GM21528 (cell line): ENCODE measurements at regions not wholly inside any gene's neighbourhood (a gene's known extent, or its start where the extent isn't known, plus 50 kb on each side); places are given as distances from the start of the nearest gene placed in this dataset.

ENCODE experiments used
- ATAC-seq: cut with Tn5 transposase; IDR thresholded peaks from one replicate; pipeline ENCODE4 v1.9.1; 2021; ENCODE audit warnings: mild to moderate bottlenecking, moderate library complexity; ENCODE audit not compliant: unreplicated experiment, low FRiP score

DNA sequence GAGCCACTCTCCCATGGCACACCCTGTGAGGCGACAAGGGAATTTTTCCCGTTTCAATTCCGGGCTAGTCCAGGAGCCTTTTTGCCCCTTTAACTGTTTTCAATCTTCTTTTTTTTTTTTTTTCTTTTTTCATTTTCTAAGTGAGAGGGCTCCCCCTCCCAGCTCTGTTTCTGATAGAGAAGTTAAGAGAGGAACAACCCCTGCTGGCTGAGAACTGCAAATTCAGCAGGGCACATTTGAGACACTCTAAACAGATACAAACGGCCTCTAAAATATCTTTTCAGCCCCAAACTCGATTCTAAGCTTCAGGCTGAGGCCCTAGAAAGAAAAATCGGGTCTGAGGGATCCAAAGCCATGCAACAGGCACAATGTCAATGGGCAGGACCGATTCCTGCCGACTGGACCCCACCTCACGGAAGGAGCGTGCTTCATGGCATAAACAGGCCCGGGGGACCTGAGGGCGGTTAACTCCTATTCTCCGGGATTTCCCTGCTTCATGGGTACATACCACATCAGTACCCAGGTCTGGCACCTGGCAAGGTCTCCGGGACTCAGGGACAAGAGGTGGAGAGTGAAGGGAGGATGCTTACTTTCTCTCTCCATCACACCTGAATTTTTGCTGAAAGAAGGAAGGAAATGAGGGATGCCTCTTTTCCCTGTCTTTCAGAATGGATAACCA, 627.5 kb downstream of the BUD13 start:
- no peak for ATAC-seq

DNA sequence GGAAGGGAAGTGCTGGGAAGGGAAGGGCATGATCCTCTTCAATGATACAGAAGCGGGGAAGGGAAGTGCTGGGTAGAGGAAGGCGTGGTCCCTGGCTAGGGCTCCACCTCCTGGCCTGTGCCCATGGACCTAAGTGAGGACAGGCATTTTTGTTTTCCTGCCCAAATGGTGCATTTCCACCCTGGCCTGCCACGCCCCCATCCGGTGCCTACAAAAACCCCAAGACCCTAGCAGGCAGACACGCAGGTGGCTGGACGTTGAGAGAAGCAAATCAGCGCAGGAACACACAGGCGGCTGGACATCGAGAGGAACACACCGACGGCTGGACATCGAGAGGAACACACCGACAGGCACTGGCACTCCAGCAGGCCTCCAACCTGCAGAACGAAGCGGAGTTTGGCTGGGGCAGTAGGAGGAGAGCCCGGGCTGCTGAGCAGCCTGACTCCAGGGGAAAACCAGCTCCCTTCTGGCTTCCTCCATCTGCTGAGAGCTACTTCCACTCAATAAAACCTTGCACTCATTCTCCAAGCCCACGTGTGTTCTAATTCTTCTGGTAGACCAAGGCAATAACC, 628.3 kb downstream of the BUD13 start:
- ATAC-seq, result no peak

DNA sequence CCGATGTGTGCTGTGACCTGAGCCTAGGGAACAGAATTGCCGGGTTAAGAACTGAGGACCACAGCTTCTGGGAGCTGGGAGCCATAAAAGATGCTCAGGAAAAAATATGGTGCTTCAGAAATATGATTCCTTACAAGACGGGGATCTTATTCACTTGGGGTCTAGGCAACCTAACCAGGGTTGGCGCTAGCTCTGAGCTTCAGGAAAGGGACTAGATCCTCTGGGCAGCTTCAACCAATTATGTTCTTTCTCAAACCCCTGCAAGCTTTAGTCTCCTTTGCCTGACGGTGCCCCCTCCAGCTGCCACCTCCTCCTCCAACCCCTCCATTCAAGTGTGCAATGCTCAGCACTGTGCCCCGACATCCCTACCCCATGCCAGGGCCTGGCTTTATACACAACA, 634.1 kb upstream of the CADM1 start:
- ATAC-seq, result no peak

DNA sequence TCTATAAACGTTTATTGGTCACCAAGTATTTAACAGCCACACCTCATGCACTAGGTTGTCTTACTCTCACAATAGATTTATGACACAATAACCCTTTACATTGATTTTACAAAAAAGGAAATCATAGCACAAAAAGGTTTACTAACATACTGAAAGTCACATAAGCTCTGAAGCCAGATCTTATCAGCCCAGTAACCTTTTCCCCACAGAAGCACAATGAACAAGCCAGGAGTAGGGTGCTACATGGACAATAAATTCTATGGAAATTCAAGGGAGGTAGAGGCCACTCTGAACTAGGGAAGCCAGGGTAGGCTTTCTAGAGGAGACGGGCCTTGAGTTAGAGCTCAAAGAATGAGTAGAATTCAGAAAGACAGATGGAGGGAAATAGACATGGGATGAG, 633.5 kb upstream of the CADM1 start:
- ATAC-seq, result no peak

DNA sequence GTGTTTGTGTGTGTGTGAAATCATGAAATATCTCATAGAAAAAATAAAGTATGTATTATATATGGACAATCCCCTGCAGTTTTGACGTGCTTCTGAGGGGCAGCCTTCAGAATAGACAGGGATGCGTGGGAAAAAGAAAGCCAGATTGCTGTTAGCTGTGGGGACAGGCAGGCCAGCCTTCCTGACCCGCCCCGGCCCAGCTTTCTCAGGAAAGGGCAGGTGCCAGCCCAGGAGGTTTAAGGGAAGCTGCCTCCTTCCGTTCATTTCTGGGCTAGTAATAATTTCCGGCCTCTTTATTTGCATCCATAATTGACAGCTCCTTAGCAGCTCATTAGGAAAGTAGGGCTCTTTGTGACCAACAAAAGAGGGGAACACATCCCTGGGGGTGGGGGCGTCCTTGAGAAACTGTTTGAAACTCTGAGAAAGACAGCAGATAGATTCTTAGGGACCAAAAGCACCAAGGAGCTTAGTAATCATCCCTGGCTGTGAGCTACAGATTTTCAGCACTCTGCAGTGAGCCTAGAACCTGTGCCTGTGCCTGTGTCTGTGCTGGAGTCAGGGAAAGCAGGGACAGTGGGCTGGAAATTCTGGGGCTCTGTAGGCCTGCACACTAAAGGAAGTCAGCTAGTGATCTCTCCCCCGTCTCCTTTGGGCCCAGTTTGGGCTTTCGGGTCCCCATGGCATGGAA, 632.9 kb upstream of the CADM1 start:
- no peak for ATAC-seq

DNA sequence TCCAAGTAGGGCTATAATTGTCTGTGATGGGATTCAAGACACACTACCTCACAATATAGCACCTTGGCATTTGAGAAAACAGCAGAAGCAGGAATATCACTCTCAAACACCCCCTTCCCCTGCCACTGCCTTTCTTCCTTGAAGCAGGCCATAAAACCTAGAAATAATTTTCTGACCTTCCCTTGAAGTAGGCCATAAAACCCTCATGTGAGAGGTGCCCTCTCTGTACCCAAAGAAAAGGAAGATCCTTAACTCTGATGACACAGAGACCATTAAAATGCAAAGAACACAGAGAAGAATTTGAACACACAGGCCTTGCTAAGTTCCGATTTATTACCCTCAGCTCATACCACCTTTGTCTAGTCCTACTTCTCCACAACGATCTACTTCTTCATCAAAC, 631.7 kb upstream of the CADM1 start:
- ATAC-seq, result no peak

DNA sequence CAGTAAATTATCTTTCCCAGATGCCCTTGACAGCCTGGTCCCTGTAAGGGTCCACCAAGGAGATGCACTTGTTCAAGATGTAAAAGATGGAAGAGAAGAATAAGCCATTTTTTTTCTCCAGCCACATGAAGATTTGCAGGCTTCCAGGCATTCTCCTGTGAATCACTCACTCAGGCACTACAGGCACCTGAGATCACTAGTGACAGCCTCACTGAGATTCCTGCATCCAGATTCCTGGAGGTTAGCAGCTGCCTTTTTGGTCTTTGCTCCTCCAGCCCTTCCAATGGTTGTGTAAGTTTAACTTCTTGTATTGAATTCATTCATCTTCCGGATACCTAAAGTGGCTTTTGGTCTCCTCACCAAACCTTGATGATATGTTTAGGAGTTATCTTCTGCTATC, 630.2 kb upstream of the CADM1 start:
- ATAC-seq, result no peak

DNA sequence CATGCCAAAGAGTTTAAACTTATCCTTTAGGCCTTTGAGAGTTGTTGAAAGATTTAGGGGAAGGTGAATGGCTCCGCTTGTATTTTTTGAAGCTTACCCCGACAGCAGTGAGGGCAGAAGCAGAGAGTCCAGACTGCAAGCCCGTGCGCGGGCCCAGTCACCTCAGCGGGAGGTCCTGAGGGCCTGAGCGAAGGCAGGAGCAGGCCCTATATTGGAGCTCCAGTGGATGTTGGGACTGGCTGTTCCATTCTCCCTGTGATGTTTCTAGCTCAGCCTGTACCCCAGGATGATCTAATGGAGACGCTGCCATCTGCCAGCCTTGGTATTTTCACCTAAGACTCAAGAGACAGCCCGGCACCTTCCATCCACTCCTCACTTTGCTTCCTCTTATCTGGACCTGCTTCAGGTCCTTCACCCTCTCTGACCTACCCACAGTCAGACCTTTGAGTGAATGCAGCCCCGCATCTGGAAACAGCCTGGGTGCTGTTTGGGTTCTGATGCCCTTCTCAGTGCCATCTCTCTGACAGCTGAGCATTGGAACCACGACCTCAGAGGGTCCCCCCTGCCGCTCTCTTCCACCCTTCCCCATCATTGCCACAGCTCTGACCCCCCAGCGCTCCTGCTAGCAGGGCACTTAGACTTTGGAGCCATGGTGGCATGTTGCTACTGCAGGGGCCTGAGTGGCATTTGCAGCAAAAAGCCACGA, 628.2 kb upstream of the CADM1 start:
- ATAC-seq, result no peak

DNA sequence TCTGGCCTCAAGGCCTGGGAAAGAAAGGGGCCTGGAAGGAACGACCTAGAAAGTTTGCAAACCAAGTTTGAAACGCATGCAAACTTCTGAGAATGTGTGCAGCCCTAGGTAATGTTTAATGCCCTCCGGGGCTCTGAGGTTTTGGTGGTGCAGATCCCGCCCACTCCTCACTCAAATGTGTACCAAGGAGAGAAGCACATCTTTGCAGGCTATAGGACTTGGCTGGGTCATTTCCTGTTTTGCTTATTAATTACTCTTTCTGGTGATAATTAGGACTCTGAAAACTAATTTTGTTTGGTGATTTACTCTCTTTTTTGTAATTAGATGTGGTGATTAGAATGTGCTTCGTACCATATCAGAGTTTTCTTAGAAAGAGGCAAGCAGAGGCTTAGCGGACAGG, 625.9 kb upstream of the CADM1 start:
- no peak for ATAC-seq

DNA sequence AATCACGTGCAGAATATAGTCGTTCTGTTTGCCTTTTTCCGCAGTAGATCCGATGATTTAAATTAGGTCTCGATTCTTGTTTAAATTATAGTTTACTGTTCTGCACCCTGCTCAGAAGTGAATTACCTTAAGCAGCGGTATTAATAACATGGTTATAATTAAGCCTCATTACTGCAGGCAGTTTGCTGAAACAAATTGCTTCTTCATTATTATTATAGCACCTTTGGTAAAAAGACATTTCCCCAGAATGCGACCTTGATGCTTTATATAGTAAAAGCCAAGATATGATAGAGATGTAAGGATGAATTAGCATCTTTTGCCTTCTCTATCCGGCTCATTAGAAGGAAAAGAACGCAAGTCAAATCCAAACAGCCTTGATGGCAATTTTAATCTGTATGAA, 625.2 kb upstream of the CADM1 start:
- no peak for ATAC-seq

DNA sequence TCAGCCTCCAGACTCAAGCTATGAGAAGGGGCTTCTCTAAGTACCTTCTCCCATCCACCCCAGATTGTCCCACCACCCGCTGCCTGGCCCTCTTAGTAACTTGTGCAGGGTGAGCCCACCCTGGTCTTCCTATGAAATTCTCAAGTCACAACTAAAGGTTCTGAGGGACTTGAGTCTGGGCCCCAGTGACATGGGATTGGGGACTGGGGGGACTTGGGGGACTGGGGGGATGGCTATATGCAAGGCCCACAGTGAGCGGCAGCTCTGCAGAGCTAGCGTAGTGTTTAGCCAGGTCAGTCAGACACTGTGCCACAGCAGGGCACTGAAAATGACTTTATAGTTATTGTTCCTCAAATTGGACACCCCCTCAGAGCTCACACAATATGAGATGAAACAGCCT, 622.3 kb upstream of the CADM1 start:
- ATAC-seq, result no peak

DNA sequence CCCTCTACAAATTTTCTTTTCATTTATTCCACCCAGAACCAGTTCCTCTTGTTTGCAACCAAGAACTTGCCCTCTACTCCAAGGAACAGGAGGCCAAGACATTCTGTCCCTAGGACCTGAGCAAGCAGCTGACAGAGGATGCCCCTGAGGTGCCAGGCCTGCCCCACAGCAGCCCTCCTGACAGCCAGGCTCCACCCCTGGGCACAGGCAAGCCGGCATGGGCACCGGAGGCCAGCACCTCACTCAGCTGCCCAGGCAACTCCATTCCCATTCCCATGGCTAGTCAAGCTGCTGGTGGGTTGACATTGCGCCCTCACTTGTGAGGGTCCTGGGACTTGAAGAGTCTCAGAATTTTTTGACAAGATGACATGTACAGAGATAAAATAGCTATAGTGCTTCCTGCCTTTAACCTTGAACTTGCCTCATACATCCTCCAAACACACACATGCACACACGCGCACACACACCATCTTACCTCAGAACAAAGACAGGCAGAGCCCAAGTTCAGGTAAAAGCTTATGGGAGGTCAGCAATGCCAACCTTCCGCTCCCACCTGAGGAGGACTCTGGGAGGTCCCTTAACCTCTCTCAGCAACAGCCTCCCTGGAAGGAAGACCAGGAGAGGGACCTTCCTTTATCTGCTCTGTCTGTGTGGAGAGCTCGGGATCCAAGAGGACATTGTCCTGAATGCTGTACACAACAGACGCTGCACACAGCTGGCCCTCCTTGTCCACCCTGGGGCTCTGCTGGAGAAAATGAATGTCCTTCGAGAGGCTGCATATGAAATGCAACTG, 620.9 kb upstream of the CADM1 start:
- no peak for ATAC-seq

DNA sequence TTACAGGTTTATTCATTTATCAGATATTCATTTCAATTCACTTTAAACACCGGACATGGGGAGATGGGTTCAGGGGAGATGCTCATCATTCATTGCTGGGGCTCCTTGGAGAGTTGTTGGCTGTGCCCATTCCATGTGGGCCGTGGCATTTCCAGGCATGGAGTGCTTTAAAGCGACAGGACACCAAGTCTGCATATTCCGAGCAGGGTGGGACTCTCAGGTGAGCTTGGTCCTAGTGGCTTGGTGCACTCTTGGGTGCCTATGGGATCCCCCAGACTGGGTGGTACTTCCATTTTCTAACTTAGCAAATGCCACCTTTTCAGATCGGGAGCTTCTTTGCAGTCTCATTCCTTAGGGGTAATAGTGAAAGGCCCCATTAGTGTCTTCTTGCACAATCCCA, 619.5 kb upstream of the CADM1 start:
- ATAC-seq, result no peak

DNA sequence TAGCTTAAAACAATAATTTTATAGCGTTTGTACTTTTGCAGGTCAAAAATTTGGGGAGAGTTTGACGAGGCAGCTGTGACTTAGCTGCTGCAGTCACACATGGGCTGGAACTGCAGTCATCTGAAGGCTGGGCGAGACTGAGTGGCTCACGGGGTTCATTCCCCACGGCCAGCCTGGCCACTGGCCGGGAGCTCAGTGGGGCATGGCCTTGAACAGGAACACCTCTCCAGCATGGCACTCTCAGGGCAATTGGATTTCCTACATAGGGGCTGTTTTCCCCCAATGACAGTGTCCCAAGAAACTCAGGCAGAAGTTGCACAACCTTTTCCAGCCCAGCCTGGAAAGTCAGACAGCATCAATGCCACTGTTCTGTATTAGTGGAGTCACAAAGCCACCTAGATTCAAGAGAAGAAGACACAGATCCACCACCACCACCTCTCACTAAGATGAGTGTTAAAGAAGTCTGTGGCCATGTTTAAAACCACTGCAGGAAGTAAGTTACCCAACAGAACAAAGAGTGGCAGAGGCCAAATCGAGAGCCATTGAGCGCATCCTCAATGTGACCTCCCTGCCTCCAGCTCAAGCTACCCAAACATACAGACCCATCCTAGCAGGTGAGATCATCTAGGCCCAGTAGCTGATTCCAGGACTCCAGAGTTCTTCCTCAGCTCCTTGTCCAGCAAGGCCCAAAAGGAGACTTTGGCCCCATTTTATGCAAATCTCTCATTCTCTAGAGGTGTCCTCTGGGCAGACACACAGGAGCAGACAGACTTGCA, 618.7 kb upstream of the CADM1 start:
- no peak for ATAC-seq

DNA sequence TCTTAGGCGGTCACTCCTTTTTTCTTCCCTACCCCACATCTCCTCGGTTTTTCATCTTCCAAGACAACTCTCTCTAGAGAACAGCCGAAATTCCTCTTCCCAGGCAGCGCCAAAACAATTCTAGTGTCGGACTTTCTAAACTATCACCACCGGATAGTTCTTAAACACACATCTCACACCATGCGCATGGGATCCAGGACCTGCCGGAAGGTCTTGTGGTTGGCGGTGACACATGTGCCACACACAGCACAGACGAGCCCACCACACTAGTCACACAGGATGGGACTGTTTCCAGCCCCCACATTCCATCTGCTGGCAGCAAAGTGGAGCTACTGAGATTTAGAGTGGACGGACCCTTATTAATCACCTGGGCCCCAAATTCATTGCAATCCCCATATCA, 614.9 kb upstream of the CADM1 start:
- no peak for ATAC-seq

DNA sequence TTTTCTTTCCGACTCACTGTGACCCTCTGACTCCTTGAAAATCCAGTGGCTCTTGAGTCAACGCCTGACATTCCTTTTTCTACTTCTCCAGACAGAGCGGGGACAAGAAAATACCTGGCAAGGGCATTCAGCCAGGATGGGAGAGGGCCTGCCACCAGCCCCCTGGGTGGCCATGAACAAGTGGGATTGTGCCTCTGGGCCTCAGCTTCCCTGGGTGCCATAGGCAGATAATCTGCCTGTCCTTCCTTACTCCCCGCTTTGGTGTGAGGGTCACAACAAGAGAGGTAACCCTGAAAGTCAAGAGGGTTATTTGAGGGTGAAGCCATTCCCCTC, 613.9 kb upstream of the CADM1 start:
- ATAC-seq, result no peak

DNA sequence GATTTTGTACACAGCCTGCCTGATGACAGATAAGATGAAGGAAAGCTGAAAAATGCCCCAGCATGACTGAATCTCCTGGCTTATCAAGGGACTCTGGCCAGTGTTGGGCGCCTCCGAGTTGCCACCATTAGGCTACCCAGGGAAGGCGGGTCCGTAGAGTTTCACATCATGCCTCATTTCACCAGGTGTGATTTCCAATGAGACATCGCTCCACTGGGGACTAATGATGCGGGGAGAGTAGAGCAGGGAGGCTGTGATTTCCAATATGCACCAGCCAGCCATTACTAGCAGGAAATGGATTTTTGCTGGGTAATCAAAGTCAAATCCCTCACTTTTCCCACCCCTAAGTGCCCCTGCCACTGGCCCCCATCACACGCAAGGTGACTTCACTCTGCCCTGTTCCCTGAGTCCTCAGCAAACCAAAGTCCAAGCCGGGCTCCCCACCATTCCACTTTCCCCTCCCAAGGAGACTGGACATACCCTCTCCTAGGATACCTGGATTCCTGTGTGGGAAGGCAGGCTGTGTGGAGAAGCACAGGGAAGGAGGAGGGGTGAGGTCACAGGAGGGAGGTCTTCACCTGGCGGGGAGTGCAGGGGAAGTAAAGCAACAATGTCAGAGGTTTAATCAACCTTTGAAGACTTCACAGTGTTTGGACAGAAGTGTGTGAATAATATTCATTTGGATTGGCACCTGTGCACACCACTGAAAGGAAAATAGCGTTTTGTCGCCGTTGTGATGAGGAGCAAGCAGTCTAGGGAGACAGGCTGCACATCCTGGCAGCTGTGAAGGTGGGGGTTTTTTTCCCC, 613.3 kb upstream of the CADM1 start:
- no peak for ATAC-seq

DNA sequence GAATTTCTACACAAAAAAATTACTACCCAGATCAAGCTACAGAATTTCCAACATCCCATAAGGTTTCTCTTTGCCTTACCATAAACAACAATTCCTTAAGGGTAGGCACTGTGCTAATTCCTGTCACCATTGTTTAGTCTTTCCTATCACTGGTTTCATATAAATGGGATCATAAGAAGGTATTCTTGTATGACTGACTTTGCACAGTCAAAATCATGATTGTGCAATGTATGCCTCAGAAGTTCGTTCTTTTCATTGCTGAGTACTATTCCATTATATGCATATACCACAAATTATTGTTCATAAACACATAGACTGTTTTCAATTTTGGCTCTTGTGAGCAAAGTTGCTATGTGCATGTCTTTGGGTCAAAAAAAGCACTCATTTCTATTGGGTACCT, 611.6 kb upstream of the CADM1 start:
- no peak for ATAC-seq

DNA sequence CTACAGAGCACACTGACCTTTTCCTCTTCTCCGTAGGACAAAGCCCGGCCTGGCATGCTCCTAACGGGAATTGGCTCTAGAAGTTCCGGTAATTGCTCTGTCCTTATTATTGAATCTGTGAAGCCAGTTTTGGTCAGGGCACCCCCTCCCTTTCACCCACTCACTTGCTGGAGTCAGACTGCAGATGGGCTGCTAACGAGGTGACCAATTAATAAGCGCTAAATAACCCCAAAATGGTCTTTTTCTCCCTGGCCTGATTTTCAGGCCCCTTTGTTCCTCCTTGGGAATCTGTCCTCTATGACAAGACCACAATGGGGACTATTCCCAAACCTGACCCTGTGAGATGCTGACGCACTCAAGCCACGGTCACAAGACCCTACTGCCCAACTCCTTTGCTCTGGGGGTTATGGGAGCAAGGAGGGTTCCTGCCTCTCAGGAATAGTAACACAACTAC, 610.0 kb upstream of the CADM1 start:
- no peak for ATAC-seq
